Ishikawa (cell line): ENCODE measurements at regions not wholly inside any gene's neighbourhood (a gene's known extent, or its start where the extent isn't known, plus 50 kb on each side); places are given as distances from the start of the nearest gene placed in this dataset.

ENCODE experiments used
- CEBPB ChIP-seq: IDR thresholded peaks from 2 replicates; pipeline ENCODE4 v1.6.1; 2012
- CREB1 ChIP-seq: IDR thresholded peaks from 2 replicates; pipeline ENCODE4 v1.6.1; 2012; ENCODE audit warnings: low read depth
- EGR1 ChIP-seq: IDR thresholded peaks from 2 replicates; pipeline ENCODE4 v1.6.1; 2012
- EP300 ChIP-seq: IDR thresholded peaks from 2 replicates; pipeline ENCODE4 v1.6.1; 2012; ENCODE audit warnings: borderline replicate concordance
- FOXM1 ChIP-seq: IDR thresholded peaks from 2 replicates; pipeline ENCODE4 v1.6.1; 2012; ENCODE audit warnings: low read depth, borderline replicate concordance
- MAX ChIP-seq: IDR thresholded peaks from 2 replicates; pipeline ENCODE4 v1.6.1; 2012
- NFIC ChIP-seq: IDR thresholded peaks from 2 replicates; pipeline ENCODE4 v1.6.1; 2012
- RAD21 ChIP-seq: IDR thresholded peaks from 2 replicates; pipeline ENCODE4 v1.6.1; 2012; ENCODE audit warnings: low read depth
- TAF1 ChIP-seq: IDR thresholded peaks from 2 replicates; pipeline ENCODE4 v1.6.1; 2012; ENCODE audit warnings: low read depth, mild to moderate bottlenecking
- TCF12 ChIP-seq: IDR thresholded peaks from 2 replicates; pipeline ENCODE4 v1.6.1; 2012; ENCODE audit warnings: low read depth
- TEAD4 ChIP-seq: IDR thresholded peaks from 2 replicates; pipeline ENCODE4 v1.6.1; 2012
- YY1 ChIP-seq: IDR thresholded peaks from 2 replicates; pipeline ENCODE4 v1.6.1; 2012; ENCODE audit warnings: low read depth
- TF ChIP-seq, protein P1 (sequence below): IDR thresholded peaks from 2 replicates; pipeline ENCODE4 v1.6.1; 2012; ENCODE audit warnings: low read depth, mild to moderate bottlenecking

- TF ChIP-seq TCF12 (no peak), NFIC (no peak), RAD21 (no peak), EP300 (no peak), EGR1 (no peak), CEBPB (no peak), TAF1 (no peak), YY1 (no peak), CREB1 (no peak), TEAD4 (no peak), FOXM1 (no peak), MAX (no peak)
- TF ChIP-seq, protein P1, sequence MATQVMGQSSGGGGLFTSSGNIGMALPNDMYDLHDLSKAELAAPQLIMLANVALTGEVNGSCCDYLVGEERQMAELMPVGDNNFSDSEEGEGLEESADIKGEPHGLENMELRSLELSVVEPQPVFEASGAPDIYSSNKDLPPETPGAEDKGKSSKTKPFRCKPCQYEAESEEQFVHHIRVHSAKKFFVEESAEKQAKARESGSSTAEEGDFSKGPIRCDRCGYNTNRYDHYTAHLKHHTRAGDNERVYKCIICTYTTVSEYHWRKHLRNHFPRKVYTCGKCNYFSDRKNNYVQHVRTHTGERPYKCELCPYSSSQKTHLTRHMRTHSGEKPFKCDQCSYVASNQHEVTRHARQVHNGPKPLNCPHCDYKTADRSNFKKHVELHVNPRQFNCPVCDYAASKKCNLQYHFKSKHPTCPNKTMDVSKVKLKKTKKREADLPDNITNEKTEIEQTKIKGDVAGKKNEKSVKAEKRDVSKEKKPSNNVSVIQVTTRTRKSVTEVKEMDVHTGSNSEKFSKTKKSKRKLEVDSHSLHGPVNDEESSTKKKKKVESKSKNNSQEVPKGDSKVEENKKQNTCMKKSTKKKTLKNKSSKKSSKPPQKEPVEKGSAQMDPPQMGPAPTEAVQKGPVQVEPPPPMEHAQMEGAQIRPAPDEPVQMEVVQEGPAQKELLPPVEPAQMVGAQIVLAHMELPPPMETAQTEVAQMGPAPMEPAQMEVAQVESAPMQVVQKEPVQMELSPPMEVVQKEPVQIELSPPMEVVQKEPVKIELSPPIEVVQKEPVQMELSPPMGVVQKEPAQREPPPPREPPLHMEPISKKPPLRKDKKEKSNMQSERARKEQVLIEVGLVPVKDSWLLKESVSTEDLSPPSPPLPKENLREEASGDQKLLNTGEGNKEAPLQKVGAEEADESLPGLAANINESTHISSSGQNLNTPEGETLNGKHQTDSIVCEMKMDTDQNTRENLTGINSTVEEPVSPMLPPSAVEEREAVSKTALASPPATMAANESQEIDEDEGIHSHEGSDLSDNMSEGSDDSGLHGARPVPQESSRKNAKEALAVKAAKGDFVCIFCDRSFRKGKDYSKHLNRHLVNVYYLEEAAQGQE, result no peak
Observed at GRCh38 chr6:138580801-138581200, 81.5 kb upstream of the NHSL1 start.
